GM23338 (cell line): ENCODE measurements at regions not wholly inside any gene's neighbourhood (a gene's known extent, or its start where the extent isn't known, plus 50 kb on each side); places are given as distances from the start of the nearest gene placed in this dataset.
A peak's percentile ranks its signal among the peaks of the same experiment; 100 is the strongest.

Experiments
- ATAC-seq: fragments of 200-7000 bp; cut with Tn5 transposase; 3 replicates; pipeline ENCODE4 v1.9.1; 2020
- DNase-seq: peaks from one replicate; pipeline ENCODE4 v3.0.0-alpha.2; 2015; ENCODE audit warnings: low spot score
- H2AFZ ChIP-seq: fragments of 200-600 bp; sonication (generic); 2 replicates; pipeline ENCODE4 v1.8.0; 2016; ENCODE audit warnings: antibody characterized with exemption, mild to moderate bottlenecking, moderate library complexity
- H3F3A ChIP-seq: fragments of 200-600 bp; sonication (generic); replicated peaks from 2 replicates; pipeline ENCODE4 v1.8.0; 2017; ENCODE audit warnings: antibody characterized with exemption, mixed run types, low read depth
- H3K27ac ChIP-seq: fragments of 200-600 bp; sonication (generic); 2 replicates; pipeline ENCODE4 v1.6.1; 2016; ENCODE audit warnings: low read depth
- H3K27me3 ChIP-seq: fragments of 200-600 bp; sonication (generic); 2 replicates; pipeline ENCODE4 v1.8.0; 2016; ENCODE audit warnings: mild to moderate bottlenecking, mixed run types, moderate library complexity; ENCODE audit not compliant: insufficient read depth
- H3K36me3 ChIP-seq: fragments of 200-600 bp; sonication (generic); 2 replicates; pipeline ENCODE4 v1.8.0; 2016; ENCODE audit warnings: mild to moderate bottlenecking; ENCODE audit not compliant: insufficient read depth
- H3K4me1 ChIP-seq: fragments of 200-600 bp; sonication (generic); 2 replicates; pipeline ENCODE4 v1.8.0; 2016; ENCODE audit warnings: mild to moderate bottlenecking, moderate library complexity; ENCODE audit not compliant: insufficient read depth
- H3K4me2 ChIP-seq: fragments of 200-600 bp; sonication (generic); 2 replicates; pipeline ENCODE4 v1.7.1; 2017; ENCODE audit warnings: mixed run types
- H3K4me3 ChIP-seq: fragments of 200-600 bp; sonication (generic); 2 replicates; pipeline ENCODE4 v1.6.1; 2016; ENCODE audit warnings: mixed run types
- H3K79me2 ChIP-seq: fragments of 200-600 bp; sonication (generic); replicated peaks from 2 replicates; pipeline ENCODE4 v1.8.0; 2017; ENCODE audit warnings: mild to moderate bottlenecking; ENCODE audit not compliant: insufficient read depth
- H3K9me2 ChIP-seq: fragments of 200-600 bp; sonication (generic); 2 replicates; pipeline ENCODE4 v1.8.0; 2017; ENCODE audit not compliant: insufficient read depth
- H4K20me1 ChIP-seq: fragments of 200-600 bp; sonication (generic); replicated peaks from 2 replicates; pipeline ENCODE4 v1.8.0; 2017; ENCODE audit warnings: mild to moderate bottlenecking; ENCODE audit not compliant: insufficient read depth
- H3K27ac Mint-ChIP-seq: 2 replicates; pipeline ENCODE4 v1.8.0; 2020; ENCODE audit warnings: inconsistent platforms, mild to moderate bottlenecking, moderate library complexity, mixed read lengths
- H3K27me3 Mint-ChIP-seq: 3 replicates; pipeline ENCODE4 v1.8.0; 2022; ENCODE audit warnings: low read depth, mild to moderate bottlenecking, moderate library complexity, mixed read lengths, inconsistent platforms; ENCODE audit not compliant: insufficient read depth, poor library complexity
- H3K36me3 Mint-ChIP-seq: 3 replicates; pipeline ENCODE4 v1.8.0; 2021; ENCODE audit warnings: low read depth, mild to moderate bottlenecking, inconsistent platforms, moderate library complexity, mixed read lengths
- H3K4me1 Mint-ChIP-seq: 3 replicates; pipeline ENCODE4 v1.8.0; 2020; ENCODE audit warnings: mild to moderate bottlenecking, inconsistent platforms, mixed read lengths
- H3K4me3 Mint-ChIP-seq: 3 replicates; pipeline ENCODE4 v1.8.0; 2021; ENCODE audit warnings: moderate library complexity, mild to moderate bottlenecking, inconsistent platforms, mixed read lengths
- H3K9me3 Mint-ChIP-seq: 3 replicates; pipeline ENCODE4 v1.8.0; 2020; ENCODE audit warnings: moderate library complexity, mild to moderate bottlenecking, inconsistent platforms, mixed read lengths
- CTCF ChIP-seq, 2 experiments: fragments of 200-600 bp in 1 of 2; sonication (generic) in 1 of 2; conservative IDR thresholded peaks; 2 replicates each; pipeline versions ENCODE4 v1.5.1 to v1.6.1; 2016 to 2017; ENCODE audit warnings: antibody characterized with exemption in 2 of 2, low read depth in 2 of 2, mild to moderate bottlenecking in 2 of 2, moderate library complexity in 1 of 2
- ETS1 ChIP-seq: IDR thresholded peaks from 2 replicates; pipeline ENCODE4 v1.6.1; 2016; ENCODE audit warnings: antibody characterized with exemption
- EZH2 ChIP-seq: fragments of 200-600 bp; sonication (generic); IDR thresholded peaks from one replicate; pipeline ENCODE4 v1.8.0; 2017; ENCODE audit warnings: antibody characterized with exemption, mild to moderate bottlenecking, low read depth; ENCODE audit not compliant: unreplicated experiment
- EZH2phosphoT487 ChIP-seq: fragments of 200-600 bp; sonication (generic); IDR thresholded peaks from one replicate; pipeline ENCODE4 v1.8.1; 2018; ENCODE audit warnings: antibody characterized with exemption; ENCODE audit not compliant: unreplicated experiment
- JUNB ChIP-seq: IDR thresholded peaks from one replicate; pipeline ENCODE4 v1.6.1; 2016; ENCODE audit warnings: antibody characterized with exemption; ENCODE audit not compliant: unreplicated experiment
- NANOG ChIP-seq: IDR thresholded peaks from 2 replicates; pipeline ENCODE4 v1.6.1; 2016; ENCODE audit warnings: antibody characterized with exemption, borderline replicate concordance
- POLR2AphosphoS5 ChIP-seq: IDR thresholded peaks from 2 replicates; pipeline ENCODE4 v1.6.1; 2016; ENCODE audit warnings: antibody characterized with exemption, low read depth
- REST ChIP-seq: IDR thresholded peaks from one replicate; pipeline ENCODE4 v1.6.1; 2018; ENCODE audit warnings: antibody characterized with exemption; ENCODE audit not compliant: unreplicated experiment
- ZNF114 ChIP-seq: fragments of 250-450 bp; sonication (Bioruptor Pico); IDR thresholded peaks from 2 replicates; pipeline ENCODE4 v1.5.0; 2020; ENCODE audit warnings: mild to moderate bottlenecking, moderate library complexity
- ZNF462 ChIP-seq: fragments of 250-450 bp; sonication (Bioruptor Pico); IDR thresholded peaks from 2 replicates; pipeline ENCODE4 v1.5.0; 2020; ENCODE audit warnings: mild to moderate bottlenecking, moderate library complexity

GRCh38 chr7:50207251-50207564 lies 97.3 kb upstream of the IKZF1 start (continued):
- no peak for TF ChIP-seq CTCF (conservative IDR thresholded peaks at IDR 0.05; ENCODE audit: low read depth in 2 of 2)

- Histone ChIP-seq H3K27ac (no peak overlapping the region), H3K79me2 (no peaks in the 10 kb centered on the region), H3K4me1 (no peaks in the 10 kb centered on the region), H3K27me3 (no peaks in the 10 kb centered on the region), H3K9me2 (no peaks in the 10 kb centered on the region), H4K20me1 (no peaks in the 10 kb centered on the region), H2AFZ (no peak overlapping the region), H3K36me3 (no peaks in the 10 kb centered on the region), H3K4me2 (no peak overlapping the region), H3F3A (no peaks in the 10 kb centered on the region), H3K4me3 (no peak overlapping the region)
- peaks cover 3% of the 10 kb centered on the region; the same call in 2 of the 3 replicates for H3K4me1 Mint-ChIP-seq
- H3K27me3 Mint-ChIP-seq: peaks cover 6% of the 10 kb centered on the region
- peak overlapping the region; percentile 73 for H3K27ac Mint-ChIP-seq
- H3K4me3 Mint-ChIP-seq: no peak overlapping the region
- ATAC-seq: no peak
- no peak for DNase-seq
- no peaks in the 10 kb centered on the region; the same call in 2 of the 3 replicates for H3K36me3 Mint-ChIP-seq
- no peaks in the 10 kb centered on the region for H3K9me3 Mint-ChIP-seq
- TF ChIP-seq EZH2 (no peak), POLR2AphosphoS5 (no peak), NANOG (no peak), REST (no peak), ZNF114 (no peak), JUNB (no peak), ETS1 (no peak), EZH2phosphoT487 (no peak), ZNF462 (no peak)
Measured at GRCh38 chr7:50206453-50207250, 97.9 kb upstream of the IKZF1 start.
